Gastrocnemius medialis (tissue), 4 donors: ENCODE measurements at regions not wholly inside any gene's neighbourhood (a gene's known extent, or its start where the extent isn't known, plus 50 kb on each side); places are given as distances from the start of the nearest gene placed in this dataset.

Experiments
- ATAC-seq, 2 donors: fragments of 150-250 bp; one replicate each; pipeline ENCODE4 v1.9.1; 2016
- DNase-seq, 2 donors: peaks; one replicate each; pipeline ENCODE4 v3.0.0-alpha.2; 2019
- H3K27ac ChIP-seq, 4 donors: fragments of 200-600 bp; sonication (generic); 1 replicate in 1 of 4; 2 replicates in 3 of 4; pipeline ENCODE4 v1.5.1; 2016 to 2018; ENCODE audit warnings: mild to moderate bottlenecking in 2 of 4, moderate library complexity in 1 of 4
- H3K27me3 ChIP-seq, 3 donors: fragments of 200-600 bp; sonication (generic) in 2 of 3; 1 replicate in 1 of 3; 2 replicates in 2 of 3; pipeline versions ENCODE4 v1.5.1 to v1.6.0; 2016 to 2019; ENCODE audit warnings: mild to moderate bottlenecking in 1 of 3, moderate library complexity in 1 of 3
- H3K36me3 ChIP-seq, 2 donors: fragments of 200-600 bp; sonication (generic) in 1 of 2; one replicate each; pipeline ENCODE4 v1.5.1; 2017 to 2018
- H3K4me1 ChIP-seq, 2 donors: fragments of 200-600 bp; sonication (generic) in 1 of 2; one replicate each; pipeline ENCODE4 v1.5.1; 2016 to 2017; ENCODE audit warnings: mild to moderate bottlenecking in 2 of 2
- H3K4me3 ChIP-seq, 4 donors: fragments of 200-600 bp; sonication (generic) in 3 of 4; 1 replicate in 1 of 4; 2 replicates in 3 of 4; pipeline ENCODE4 v1.5.1; 2016 to 2019; ENCODE audit warnings: mild to moderate bottlenecking in 2 of 4
- H3K9me3 ChIP-seq, 3 donors: fragments of 200-600 bp; sonication (generic) in 2 of 3; 1 replicate in 1 of 3; 2 replicates in 2 of 3; pipeline ENCODE4 v1.5.1; 2016 to 2019
- POLR2A ChIP-seq, 2 donors: fragments of 450-650 bp; IDR thresholded peaks; one replicate each; pipeline ENCODE4 v1.6.1; 2017; ENCODE audit warnings: antibody characterized with exemption in 2 of 2, mild to moderate bottlenecking in 2 of 2, moderate library complexity in 2 of 2
- in situ Hi-C, 4 donors: fragments of 200-750 bp; cut with MboI; loops; one replicate each; pipeline versions ENCODE4 v1.15.0 to v1.8.0; 2017; ENCODE audit warnings: low sequenced_read_pairs in 4 of 4
- intact Hi-C: fragments of 100-400 bp; cut with DNase I; formaldehyde crosslinking; loops from one replicate; pipeline ENCODE4 v1.15.1; 2023; ENCODE audit warnings: low total_unique reads
- TF ChIP-seq, protein P1 (sequence below), 5 experiments: fragments of 450-650 bp in 3 of 5; fragments of 200-600 bp in 2 of 5; sonication (generic) in 2 of 5; IDR thresholded peaks in 4 of 5; conservative IDR thresholded peaks in 1 of 5; 1 replicate in 4 of 5; 2 replicates in 1 of 5; pipeline ENCODE4 v1.5.1; 2016 to 2019; ENCODE audit warnings: antibody characterized with exemption in 5 of 5, mild to moderate bottlenecking in 3 of 5, moderate library complexity in 3 of 5

DNA sequence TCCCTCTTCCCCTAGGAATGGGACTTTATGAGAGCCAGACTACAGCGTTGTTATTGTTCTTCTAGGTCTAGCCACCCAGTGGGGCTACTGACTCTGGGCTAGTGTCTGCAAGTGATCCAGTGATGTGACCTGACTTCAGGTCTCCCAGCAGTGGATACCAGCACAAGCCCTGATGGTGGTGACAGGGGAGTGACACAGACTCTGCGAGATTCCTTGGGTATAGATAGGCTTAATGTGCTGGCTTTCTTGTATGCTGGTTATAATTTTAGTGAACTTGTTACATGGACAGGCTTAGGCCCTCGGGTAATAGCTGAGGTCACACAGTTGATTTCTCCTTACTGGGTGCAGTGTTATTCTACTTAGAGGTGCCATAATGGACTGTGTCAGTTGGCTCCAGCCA lies 106.9 kb downstream of the TBC1D30 start:
- intact Hi-C loops = no loop called here
- in situ Hi-C loops = no loop called here
- ATAC-seq (no peak), DNase-seq (no peak)
- no peaks in the 10 kb centered on the region for H3K9me3 ChIP-seq
- TF ChIP-seq POLR2A (IDR thresholded peaks at IDR 0.05) = no peak
- TF ChIP-seq, protein P1, sequence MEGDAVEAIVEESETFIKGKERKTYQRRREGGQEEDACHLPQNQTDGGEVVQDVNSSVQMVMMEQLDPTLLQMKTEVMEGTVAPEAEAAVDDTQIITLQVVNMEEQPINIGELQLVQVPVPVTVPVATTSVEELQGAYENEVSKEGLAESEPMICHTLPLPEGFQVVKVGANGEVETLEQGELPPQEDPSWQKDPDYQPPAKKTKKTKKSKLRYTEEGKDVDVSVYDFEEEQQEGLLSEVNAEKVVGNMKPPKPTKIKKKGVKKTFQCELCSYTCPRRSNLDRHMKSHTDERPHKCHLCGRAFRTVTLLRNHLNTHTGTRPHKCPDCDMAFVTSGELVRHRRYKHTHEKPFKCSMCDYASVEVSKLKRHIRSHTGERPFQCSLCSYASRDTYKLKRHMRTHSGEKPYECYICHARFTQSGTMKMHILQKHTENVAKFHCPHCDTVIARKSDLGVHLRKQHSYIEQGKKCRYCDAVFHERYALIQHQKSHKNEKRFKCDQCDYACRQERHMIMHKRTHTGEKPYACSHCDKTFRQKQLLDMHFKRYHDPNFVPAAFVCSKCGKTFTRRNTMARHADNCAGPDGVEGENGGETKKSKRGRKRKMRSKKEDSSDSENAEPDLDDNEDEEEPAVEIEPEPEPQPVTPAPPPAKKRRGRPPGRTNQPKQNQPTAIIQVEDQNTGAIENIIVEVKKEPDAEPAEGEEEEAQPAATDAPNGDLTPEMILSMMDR (IDR thresholded peaks at IDR 0.05 in 4 of 5, conservative IDR thresholded peaks at IDR 0.05 in 1 of 5) = no peak
- H3K36me3 ChIP-seq = no peaks in the 10 kb centered on the region
- H3K27ac ChIP-seq = no peak overlapping the region
- no peaks in the 10 kb centered on the region for H3K27me3 ChIP-seq
- H3K4me3 ChIP-seq = no peak overlapping the region
- no peaks in the 10 kb centered on the region for H3K4me1 ChIP-seq

DNA sequence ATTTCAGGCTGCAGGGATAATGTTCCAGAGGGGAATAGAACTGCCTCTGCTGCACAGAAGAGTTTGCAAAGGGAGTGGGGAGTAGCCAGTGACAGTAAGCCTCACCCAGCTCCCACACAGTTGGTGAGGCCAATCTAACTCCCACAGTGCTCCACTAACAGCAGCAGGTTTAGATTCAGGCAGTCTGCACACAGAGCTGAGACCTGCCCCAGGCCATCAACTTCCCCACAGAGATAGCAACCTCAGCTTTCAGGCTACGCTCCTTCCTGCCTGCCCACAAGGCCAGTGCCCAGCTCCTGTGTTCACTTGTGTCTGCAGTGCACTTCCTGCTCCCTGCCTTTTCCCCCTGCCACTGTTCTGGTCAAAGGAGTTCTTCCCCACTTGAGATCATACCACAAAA lies 107.5 kb downstream of the TBC1D30 start:
- intact Hi-C loops (no loop called here), in situ Hi-C loops (no loop called here)
- H3K27ac ChIP-seq = no peak overlapping the region
- no peaks in the 10 kb centered on the region for H3K9me3 ChIP-seq
- no peak for DNase-seq
- no peaks in the 10 kb centered on the region for H3K36me3 ChIP-seq
- no peaks in the 10 kb centered on the region for H3K4me1 ChIP-seq
- H3K4me3 ChIP-seq = no peak overlapping the region
- no peak for ATAC-seq
- H3K27me3 ChIP-seq = no peaks in the 10 kb centered on the region
- TF ChIP-seq POLR2A (IDR thresholded peaks at IDR 0.05) = no peak
- TF ChIP-seq, protein P1 (IDR thresholded peaks at IDR 0.05 in 4 of 5, conservative IDR thresholded peaks at IDR 0.05 in 1 of 5) = no peak

DNA sequence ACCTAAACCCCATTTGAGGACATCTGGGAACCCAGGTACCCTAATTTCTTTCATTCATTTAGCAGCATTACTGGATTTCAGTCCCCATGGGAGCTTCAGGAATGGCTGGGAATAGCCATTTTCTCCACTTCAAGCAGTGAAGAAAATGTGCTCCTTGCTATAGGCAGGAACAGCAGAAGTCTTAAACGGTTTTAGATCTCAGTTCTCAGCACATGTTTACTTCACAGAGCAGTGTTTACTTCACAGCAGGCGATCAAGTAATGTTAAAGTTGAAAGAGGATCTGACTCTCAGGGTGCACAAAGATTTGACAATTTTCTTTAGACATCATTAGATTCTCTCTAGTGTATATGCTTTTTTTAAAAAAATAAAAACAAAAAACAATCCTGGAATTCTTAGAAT lies 109.3 kb downstream of the TBC1D30 start:
- Histone ChIP-seq H3K36me3 (no peaks in the 10 kb centered on the region), H3K27me3 (no peaks in the 10 kb centered on the region), H3K4me1 (no peaks in the 10 kb centered on the region), H3K9me3 (no peaks in the 10 kb centered on the region), H3K4me3 (no peak overlapping the region), H3K27ac (no peak overlapping the region)
- ATAC-seq (no peak), DNase-seq (no peak)
- in situ Hi-C loops = no loop called here
- TF ChIP-seq, protein P1 (IDR thresholded peaks at IDR 0.05 in 4 of 5, conservative IDR thresholded peaks at IDR 0.05 in 1 of 5) = no peak
- TF ChIP-seq POLR2A (IDR thresholded peaks at IDR 0.05) = no peak
- intact Hi-C loops = no loop called here

DNA sequence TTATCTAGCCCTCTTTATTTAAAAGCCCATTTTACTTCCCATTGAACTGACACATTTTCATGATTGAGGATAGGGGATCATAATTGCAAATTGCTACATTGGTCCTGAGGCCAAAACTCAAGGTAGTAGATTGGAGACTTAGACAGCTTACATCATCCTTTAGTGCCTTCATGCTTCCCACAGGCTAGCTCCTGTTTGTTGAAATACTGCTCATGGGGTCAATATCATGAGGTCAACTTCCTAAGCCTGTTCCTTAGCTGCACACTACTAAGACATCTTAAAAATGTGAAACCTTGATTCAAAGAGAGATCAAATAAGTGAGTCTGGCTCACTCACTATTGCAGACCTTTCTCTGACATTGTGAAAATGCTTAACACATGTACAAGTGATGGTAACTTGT lies 113.0 kb downstream of the TBC1D30 start:
- Histone ChIP-seq H3K36me3 (no peaks in the 10 kb centered on the region), H3K4me1 (no peaks in the 10 kb centered on the region), H3K27me3 (no peaks in the 10 kb centered on the region), H3K27ac (no peak overlapping the region), H3K4me3 (no peak overlapping the region), H3K9me3 (no peaks in the 10 kb centered on the region)
- no peak for TF ChIP-seq POLR2A (IDR thresholded peaks at IDR 0.05)
- TF ChIP-seq, protein P1 (IDR thresholded peaks at IDR 0.05 in 4 of 5, conservative IDR thresholded peaks at IDR 0.05 in 1 of 5) = no peak
- in situ Hi-C loops (no loop called here), intact Hi-C loops (no loop called here)
- ATAC-seq (no peak), DNase-seq (no peak)

DNA sequence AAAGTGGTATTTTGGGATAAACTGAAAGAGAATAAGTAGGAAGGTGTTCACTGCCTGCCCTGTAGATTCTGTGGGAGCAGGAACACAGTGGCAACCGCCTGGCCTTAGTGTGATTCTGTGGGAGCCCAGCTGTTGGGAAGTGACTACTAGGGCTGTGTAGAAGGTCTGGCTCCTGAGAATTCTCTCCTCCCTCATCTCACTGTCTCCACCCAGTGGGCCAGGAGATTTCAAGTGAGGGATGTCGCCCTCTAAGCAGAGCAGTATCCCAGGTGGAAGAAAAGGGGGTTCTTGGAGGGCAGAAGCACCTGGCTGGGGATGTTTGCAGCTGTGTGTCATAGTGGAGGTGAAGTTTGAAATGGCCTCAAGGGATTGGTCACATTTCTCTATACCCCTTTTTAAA lies 113.7 kb downstream of the TBC1D30 start:
- no peaks in the 10 kb centered on the region for H3K36me3 ChIP-seq
- intact Hi-C loops = no loop called here
- no peak overlapping the region for H3K27ac ChIP-seq
- in situ Hi-C loops = no loop called here
- TF ChIP-seq, protein P1 (IDR thresholded peaks at IDR 0.05 in 4 of 5, conservative IDR thresholded peaks at IDR 0.05 in 1 of 5) = no peak
- TF ChIP-seq POLR2A (IDR thresholded peaks at IDR 0.05) = no peak
- no peaks in the 10 kb centered on the region for H3K27me3 ChIP-seq
- ATAC-seq (no peak), DNase-seq (no peak)
- no peaks in the 10 kb centered on the region for H3K9me3 ChIP-seq
- no peak overlapping the region for H3K4me3 ChIP-seq
- H3K4me1 ChIP-seq = no peaks in the 10 kb centered on the region
